GM21825 (cell line): ENCODE measurements at regions not wholly inside any gene's neighbourhood (a gene's known extent, or its start where the extent isn't known, plus 50 kb on each side); places are given as distances from the start of the nearest gene placed in this dataset.

Source experiments
- ATAC-seq: cut with Tn5 transposase; IDR thresholded peaks from one replicate; pipeline ENCODE4 v1.9.1; 2021; ENCODE audit warnings: mild to moderate bottlenecking, moderate library complexity; ENCODE audit not compliant: unreplicated experiment

DNA sequence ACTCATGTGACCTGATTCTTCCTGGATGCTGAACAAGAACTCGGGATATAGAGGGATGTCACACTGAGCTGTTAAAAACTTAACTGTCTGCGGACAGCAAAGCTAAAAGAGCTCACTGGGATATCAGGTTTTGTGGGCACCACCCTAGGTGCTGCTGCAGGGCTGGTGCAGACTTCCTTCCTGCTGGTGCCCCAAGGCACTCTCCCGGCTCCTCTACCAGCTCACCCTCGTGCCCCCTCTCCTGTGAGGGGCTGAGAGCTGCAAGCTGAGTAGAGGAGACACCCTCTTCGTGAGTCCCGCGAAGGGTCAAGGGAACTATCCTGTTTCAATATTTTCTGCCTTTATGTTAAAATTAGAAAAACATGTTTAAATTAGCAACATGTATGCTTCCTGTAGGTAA, 1475.7 kb downstream of the EFNB2 start:
- ATAC-seq: no peak

DNA sequence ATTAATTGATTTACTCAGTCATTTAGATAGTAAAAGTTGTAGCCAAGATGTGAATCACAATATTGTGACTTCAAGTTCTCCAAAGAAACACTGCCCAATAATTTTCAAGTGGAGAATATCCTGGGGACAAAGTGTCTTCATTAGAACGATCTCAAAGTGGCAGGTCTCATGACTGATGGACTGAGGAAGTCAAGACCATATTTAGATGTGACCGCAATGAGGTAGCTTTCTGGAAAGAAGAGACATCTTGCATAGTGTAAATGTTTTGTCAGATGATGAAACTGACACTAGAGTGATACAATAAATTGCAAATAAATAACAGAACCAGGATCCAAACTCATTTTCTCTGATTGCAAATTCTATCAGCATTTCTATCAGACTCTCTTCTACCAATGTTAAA, 1476.9 kb downstream of the EFNB2 start:
- ATAC-seq: no peak

DNA sequence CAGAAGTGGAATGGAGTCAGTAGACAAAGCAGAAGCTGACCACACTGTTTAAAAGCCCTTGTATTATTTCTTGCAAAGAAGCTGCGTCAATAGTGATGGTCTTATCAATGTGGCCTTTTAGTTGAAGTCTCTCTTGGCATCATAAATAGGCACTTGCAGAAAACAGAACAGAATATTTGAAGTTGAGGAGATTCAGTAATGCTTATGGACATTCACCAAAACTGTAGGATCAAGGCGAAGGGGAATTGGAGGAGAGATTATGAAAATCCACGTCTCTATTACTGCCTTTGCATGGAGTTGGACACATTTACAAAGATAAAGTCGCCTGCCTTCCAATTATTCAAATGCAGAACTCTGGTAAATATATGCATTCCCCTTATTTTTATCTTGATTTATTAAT, 1482.8 kb downstream of the EFNB2 start:
- ATAC-seq: no peak

DNA sequence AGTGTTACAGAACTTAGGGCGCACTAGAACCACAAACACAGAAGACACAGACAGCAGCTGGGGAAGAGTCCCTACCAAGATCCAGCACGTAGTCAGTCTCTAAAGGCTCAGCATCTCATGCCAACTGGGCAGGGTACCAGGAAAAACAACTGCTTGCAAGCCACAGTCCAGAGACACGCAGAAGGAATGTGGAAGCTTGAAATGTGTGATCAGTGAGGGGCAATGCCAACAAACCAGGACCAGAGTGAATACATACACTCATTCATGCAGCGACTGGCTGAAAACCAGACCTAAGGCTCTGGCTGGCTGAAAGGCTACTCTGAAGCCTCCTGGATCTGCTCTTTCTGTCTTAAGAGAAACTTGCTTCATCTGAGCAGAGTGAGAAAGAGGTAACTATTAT, 1484.8 kb downstream of the EFNB2 start:
- ATAC-seq: no peak

DNA sequence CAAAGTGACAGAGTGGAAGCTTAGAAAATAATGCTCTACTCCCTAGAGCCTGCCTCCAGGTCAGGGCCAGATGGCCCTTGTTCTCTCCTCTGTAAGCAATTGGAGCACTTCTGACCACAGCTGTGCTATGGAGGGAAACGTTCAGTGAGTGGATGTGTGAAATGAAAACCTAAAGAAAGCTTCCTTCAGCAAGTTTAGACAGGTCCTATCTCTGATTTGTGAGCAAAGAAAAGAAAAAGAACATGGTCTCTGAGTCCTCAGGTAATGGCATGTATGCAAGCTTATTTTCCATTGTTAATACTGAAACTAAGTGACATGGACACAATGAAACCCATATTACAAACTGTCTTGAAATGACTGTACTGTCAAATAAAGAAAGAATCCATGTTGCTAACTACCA, 1486.8 kb downstream of the EFNB2 start:
- peak; percentile 80 for ATAC-seq

DNA sequence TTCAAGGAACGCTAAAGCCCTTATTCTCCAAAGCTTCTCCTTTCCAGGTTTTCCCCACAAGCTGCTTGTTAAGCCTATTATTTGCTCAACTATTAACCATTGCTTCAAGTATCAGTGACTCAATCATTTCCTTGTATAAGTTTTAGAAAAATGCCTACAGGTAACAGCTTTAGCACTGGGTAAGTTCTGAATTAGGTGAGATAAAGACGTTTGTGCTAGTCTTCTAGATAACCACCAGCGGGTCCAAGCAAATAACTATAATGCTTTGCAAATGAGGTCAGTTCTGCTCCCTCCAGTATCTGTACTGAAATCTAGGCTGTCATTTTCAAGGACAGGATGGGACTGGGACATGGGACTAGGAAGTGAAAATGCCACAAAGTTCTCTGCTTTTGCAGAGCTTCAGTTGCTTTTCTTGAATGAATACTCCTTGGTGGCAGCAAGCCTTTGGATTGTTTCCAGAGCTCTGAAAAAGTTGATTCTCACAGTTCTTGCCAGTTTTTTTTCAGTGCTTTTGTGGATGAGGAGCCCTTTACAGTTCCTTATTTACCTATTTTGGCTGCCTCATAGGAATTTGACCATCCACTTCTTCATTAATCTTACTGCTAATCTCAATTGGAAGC, 1487.7 kb downstream of the EFNB2 start:
- no peak for ATAC-seq

DNA sequence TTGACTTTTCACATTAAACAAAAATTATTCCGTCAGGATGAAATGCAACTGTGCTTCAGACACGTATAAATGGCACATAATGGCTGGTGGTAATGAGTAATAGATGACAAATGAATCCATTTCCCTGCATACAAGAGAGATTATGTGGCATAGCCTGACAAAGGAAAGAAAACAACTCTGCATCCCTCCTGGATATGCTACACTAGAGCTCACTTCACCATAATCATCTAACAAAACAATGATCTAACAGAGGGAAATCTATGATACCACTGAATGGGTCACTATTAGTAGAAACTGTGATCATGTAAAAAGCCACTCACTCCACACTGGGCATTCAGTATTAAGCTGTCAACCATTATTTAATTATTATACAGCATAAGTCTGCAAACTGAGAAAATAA, 1498.4 kb downstream of the EFNB2 start:
- no peak for ATAC-seq

DNA sequence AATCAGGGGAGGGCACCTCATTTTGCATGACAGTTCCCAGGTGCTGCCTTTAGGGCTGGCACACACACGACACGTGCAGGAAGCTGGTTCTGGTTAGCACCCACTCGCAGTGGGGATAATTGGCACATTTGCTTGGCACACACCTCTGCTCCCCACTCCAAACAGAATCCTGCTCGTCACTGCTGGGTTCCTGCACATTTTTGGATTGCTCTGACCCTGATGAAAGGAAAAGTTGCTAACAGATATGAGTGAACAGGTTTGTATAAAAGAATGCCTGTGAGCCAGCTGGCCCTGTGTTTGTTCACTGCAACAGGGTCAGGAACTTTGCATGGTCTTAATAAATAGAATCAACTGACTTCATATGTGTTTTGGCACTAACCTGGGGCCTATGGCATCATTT, 1500.4 kb downstream of the EFNB2 start:
- ATAC-seq: no peak

DNA sequence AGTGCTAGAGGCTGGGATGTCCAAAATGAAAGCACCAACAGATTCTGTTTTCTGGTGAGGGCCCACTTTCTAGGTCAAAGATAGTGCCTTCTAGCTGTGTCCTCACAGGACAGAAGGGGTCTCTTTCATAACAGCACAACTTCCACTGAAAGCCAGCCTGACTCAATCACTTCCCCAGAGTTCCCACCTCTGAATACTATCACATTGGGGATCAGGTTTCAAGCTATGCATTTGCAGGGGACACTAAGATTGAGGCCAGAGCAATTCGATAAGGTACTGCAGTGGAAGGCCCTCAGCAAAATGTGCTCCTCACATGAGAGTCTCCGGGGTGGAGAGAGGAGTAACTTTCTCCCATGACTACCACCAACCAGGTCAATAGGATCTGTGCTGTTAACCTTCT, 1501.5 kb downstream of the EFNB2 start:
- ATAC-seq: no peak

DNA sequence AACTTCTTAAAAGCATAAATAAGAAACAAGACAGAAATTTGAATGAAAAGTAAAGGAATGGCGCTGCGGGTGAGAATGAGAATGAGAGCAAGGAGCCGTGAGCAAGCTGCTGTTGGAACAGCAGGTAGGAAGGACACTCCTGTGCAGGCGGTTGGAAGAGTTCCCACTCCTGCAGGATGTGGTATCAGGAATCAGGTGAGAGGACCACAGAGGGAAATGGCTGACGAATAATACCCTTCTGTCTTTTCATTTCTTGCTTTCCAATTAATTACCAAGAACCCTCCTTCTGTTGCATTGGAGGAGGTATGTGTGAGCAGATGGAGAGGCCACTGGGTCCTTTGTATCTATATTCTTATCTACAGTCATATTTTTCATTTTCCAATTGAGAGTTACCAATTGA, 1504.2 kb downstream of the EFNB2 start:
- ATAC-seq: no peak

DNA sequence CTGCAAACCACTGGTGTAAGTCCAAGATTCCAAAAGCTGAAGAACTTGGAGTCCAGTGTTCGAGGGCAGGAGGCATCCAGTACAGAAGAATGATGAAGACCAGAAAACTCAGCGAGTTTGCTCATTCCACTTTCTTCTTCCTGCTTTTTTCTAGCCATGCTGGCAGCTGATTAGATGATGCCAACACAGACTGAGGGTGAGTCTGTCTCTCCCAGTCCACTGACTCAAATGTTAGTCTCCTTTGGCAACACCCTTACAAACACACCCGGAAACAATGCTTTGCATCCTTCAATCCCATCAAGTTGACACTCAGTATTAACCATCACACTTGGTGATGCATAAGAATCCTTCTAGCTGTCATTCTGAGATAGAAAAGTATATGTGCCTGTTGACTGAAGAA, 1504.6 kb downstream of the EFNB2 start:
- no peak for ATAC-seq

DNA sequence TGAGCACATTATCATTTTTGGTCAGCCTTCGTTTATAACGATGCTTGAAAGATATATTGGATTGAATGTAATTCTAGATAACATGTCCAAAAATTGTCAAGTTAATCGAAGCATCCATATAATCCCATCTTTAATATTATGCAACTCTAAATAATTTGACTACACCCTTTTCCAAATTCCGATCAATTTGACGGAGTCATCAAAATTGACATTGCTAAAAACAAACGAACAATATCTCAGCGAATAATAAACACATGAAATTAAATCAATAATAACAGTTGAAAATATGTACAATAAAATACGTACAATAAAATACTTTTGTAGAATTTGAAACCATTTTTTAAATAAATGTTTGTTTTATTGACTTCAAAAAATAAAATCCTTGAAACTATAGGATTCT, 1516.4 kb downstream of the EFNB2 start:
- no peak for ATAC-seq

DNA sequence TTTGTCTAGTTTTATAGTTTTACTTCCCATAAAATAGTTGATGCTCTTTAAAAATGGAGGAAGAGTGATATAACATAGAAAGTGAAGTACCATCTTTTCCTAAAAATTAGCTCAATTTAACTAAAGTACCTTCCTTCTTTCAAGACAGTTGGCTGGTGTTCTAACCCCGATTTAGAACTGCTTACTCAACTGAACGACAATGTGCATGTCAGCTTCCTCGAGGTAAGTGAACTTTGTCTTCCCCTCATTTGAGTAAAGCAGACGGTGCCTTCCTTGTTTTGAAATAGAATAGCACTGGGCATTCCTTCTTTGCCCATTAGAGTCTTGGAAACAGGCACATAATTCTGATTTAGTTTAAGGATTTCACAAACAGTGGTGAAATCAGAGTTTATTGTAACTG, 1519.2 kb downstream of the EFNB2 start:
- no peak for ATAC-seq

DNA sequence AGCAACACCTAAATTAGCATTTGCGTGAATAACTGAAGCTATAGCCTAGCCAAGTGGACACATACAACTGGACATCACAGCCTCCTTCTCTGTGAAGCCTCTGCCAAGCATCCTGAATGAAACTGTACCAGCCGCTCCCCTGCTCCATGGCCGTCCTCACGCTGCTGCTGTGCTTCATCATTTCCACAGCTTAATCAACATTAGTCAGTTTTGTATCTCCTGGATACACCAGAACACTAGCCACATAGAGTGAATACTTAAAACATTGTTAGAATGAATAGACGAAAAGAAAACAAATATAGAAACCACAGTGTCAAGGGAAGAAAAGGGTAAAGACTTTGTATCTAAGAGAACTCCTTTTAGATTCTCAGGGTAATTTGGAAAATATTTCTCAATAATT, 1526.9 kb downstream of the EFNB2 start:
- ATAC-seq: no peak

DNA sequence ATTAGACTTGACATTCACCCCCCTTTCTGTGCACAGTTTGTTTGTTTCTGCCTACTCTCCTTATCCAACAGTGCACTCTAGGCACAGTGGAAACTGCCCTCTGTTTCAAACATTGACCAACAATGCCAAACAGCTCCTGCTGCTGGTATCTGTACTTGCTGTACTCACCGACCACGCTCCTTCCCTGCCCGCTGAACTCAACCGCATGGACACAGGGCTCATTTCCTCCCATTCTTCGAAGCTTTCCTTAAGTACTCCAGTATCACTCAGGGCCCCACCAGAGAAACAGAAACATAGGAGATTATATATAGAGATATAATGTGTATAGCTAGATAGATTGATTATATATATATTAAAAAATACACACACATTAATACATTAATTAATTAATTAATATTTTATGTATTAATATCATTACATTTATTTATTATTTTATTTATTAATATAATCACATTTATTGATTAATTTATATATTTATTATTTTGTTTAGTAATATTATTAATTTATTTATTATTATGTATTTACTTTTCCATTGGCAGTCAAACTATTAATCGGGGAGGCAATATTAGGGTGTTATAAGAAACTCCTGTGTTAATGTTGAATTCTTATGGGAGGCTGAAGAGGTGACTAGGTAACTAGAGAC, 1528.2 kb downstream of the EFNB2 start:
- ATAC-seq: no peak

DNA sequence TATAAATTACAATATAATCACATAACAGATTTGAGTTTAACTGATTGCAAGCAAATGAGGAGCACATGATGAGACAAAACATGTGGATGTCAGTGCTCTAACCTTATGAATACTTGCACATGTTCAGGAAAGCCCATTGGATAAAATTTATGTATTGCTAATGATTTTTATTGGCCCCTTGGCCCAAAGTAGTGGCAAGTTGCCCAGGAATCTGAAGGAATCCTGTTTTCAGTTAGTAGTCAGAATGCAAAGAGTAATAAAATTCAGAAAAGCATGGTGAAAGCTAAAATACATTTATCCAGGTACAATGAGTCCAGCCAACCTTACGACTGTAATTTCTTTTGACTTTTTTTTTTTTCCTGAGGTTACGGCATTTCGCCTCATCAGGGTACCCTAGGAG, 1539.4 kb downstream of the EFNB2 start:
- no peak for ATAC-seq

DNA sequence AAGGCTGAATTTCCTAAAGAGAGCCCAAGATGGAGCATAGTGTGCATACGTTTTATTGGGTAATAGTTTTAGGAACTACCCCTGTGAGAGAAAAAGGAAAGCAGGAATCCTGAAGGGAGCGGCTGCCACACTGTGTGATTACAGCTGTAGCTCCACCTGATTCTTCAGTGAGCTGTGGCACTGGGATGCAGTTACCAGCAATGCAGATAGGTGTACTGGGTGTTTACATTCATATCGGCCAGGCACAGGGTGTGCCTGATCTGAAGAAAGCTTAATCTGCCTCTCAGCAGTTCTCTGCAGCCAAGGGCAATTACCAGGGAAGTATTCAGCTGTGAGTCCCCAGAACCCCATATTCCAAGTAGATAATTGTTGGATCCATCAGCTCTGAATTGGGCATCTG, 1541.8 kb downstream of the EFNB2 start:
- ATAC-seq: no peak

DNA sequence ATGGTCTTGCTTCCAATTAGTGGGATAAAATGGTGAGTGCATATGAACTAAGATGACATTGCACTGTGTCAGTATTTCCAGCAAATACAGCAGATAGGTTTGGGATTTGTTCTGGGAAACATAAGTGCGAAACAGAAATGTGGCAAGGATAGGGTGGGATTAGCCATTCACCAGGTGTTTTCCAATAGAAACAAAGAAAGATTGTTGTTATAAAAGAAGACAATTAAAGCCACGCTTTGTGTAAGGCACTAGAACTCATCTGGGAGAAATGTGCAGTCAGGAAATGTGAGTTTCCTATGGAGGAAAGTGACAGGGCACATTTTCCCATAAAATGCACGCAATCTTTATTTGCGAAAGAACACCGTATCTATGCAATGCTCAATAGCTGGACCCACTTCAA, 1547.8 kb downstream of the EFNB2 start:
- no peak for ATAC-seq

DNA sequence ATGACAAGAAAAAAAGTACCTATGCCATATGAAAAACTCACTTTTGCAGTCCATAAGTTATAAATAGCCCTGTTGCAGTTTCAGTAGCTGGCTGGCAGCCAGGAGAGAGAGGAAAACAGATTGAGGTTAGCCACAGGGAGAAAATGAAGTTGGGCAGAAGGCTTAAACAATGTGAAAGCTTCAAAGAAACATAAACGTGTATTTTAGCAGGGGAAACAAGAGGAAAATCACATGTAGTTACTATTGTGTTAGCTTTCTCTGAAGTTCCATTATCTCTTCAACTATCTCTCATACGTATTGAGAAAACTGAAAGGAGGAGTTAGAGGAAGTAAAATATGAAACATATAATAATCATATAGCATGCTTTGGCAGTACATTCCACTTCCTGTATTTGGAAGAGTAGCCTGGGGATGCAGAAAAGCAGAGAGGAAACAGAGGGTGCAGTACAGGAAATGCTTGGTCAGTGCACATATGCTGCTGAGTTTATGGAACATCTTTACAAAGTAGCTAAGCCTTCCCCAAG, 1551.1 kb downstream of the EFNB2 start:
- peak; percentile 92 for ATAC-seq

DNA sequence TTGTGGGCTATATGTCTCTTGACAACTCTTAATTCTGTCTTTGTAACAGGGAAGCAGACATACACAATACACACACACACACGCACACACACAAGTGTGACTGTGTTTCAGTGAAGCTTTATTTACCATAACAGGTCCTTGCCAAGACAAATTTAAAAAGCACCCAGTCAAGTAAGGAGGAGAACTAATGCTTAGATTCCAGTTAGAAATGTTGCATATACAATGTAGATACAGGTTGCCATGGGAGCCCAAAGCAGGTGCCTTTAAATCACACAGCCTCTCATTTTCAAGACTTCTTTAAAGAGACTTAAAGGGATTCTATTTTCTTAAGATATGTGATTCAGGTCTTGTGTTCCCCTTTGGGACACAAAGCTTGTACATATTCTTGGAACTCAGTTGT, 1551.9 kb downstream of the EFNB2 start:
- no peak for ATAC-seq

DNA sequence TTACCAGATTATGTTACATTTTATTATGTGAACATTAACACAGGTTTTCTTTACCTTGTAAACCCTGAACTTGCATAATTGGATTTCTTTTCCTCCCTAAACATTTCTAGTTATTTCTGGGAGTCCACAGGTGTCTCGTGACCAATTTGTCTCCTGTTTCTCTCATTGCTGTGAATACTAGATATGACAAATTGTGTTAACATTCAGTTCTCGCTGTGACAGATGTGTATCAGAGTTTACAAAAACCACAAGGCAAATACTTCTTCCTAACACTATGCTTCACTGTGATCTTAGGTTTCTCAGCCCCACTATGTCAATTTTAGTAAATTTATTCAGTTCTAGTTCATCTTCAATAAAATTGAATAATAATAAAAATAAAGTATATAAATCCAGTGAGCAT, 1554.9 kb downstream of the EFNB2 start:
- no peak for ATAC-seq

DNA sequence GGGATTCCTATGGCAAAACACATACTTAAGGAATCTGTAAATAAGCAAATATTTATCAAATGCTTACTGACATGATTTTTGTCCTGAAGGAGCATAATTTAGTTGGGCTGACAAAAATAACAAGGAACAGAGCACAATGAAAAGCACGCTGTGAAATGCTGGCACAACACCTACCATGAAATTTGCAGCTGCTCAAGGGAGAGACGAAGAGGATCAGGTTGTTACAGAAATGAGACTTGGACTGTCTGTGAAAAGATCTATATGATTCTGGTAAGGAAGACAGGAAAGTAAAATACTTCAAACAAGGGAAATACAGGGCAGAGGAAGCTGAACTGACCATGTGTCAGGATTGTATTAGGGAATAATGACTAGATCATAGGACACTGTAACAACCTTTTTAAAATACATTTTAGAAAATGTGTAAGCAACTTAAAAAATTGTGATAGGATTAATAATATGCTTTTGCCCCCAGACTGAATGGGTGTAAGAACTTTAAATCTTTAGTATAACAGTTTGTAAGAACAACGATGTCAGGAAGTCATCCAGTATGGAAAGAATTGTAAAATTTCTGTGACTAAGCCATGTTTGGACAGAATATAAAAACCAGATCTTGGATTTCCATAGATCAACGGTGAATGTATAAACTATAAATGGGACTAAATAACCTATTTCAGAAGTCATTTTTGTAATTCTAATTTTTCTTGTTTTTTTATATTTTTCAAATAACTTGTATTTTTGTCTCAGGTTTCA, 1556.0 kb downstream of the EFNB2 start:
- ATAC-seq: no peak
